RPMI8226 (cell line): ENCODE measurements at regions not wholly inside any gene's neighbourhood (a gene's known extent, or its start where the extent isn't known, plus 50 kb on each side); places are given as distances from the start of the nearest gene placed in this dataset.

ENCODE experiments used
- DNase-seq: peaks from one replicate; pipeline ENCODE4 v3.0.0-alpha.2; 2015

GRCh38 chr19:56721714-56722113, 50.2 kb upstream of the ZNF835 start:
- DNase-seq: peak; percentile 6
